Omental fat pad (tissue), 3 donors: ENCODE measurements at regions not wholly inside any gene's neighbourhood (a gene's known extent, or its start where the extent isn't known, plus 50 kb on each side); places are given as distances from the start of the nearest gene placed in this dataset.

Experiments
- ATAC-seq: fragments of 150-250 bp; one replicate; pipeline ENCODE4 v1.9.1; 2016; ENCODE audit warnings: mild to moderate bottlenecking, moderate library complexity; ENCODE audit not compliant: low FRiP score
- DNase-seq: peaks from one replicate; pipeline ENCODE4 v3.0.0-alpha.2; 2019; ENCODE audit warnings: low spot score
- TF ChIP-seq, protein P1 (sequence below), 3 donors: fragments of 450-650 bp; IDR thresholded peaks; one replicate each; pipeline ENCODE4 v1.5.1; 2016 to 2017; ENCODE audit warnings: antibody characterized with exemption in 3 of 3, mild to moderate bottlenecking in 3 of 3, moderate library complexity in 2 of 3

- ATAC-seq: no peak
- no peak for DNase-seq
- TF ChIP-seq, protein P1, sequence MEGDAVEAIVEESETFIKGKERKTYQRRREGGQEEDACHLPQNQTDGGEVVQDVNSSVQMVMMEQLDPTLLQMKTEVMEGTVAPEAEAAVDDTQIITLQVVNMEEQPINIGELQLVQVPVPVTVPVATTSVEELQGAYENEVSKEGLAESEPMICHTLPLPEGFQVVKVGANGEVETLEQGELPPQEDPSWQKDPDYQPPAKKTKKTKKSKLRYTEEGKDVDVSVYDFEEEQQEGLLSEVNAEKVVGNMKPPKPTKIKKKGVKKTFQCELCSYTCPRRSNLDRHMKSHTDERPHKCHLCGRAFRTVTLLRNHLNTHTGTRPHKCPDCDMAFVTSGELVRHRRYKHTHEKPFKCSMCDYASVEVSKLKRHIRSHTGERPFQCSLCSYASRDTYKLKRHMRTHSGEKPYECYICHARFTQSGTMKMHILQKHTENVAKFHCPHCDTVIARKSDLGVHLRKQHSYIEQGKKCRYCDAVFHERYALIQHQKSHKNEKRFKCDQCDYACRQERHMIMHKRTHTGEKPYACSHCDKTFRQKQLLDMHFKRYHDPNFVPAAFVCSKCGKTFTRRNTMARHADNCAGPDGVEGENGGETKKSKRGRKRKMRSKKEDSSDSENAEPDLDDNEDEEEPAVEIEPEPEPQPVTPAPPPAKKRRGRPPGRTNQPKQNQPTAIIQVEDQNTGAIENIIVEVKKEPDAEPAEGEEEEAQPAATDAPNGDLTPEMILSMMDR (IDR thresholded peaks at IDR 0.05): no peak
These were observed 509.0 kb upstream of the B3GAT1 start for GRCh38 chr11:134920851-134921608.

DNA sequence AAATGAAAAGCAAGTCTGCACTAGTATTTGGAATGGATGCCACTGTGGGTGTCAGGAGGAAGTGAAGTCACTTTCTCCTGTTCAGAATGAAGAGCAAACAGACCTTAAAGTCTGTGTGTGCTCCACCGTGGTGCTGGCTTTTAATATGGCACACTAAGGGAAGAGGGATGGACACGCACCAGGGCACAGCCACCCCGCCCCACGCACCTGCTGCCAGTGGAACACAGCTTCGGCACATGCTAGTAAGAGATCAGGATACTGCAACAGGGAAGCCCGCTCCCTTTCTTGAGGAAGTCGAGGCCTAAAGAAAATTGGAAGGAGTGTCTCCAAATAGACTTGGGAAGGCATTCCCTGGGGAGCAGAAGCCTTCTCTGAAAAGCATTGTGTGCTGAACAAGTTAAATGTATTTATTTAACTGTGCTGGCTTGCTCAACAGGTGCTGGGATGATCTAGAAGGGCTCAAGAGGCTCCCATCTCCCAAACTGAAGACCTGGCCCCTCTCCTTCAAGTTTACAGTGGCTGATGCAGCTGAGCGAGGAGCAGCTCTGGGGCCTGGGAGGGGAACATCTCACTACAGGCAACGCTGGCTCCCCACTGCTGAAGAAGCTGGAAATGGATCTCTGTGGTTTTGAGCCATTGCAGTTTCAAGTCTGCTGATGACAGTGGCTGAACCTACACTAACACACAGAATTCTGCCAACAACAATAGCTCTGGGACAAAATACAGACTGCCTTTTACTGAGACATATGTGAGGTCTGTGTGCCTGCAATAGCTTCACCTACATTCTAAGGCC lies 504.6 kb upstream of the B3GAT1 start:
- TF ChIP-seq, protein P1 (IDR thresholded peaks at IDR 0.05): no peak
- ATAC-seq (no peak), DNase-seq (no peak)

DNA sequence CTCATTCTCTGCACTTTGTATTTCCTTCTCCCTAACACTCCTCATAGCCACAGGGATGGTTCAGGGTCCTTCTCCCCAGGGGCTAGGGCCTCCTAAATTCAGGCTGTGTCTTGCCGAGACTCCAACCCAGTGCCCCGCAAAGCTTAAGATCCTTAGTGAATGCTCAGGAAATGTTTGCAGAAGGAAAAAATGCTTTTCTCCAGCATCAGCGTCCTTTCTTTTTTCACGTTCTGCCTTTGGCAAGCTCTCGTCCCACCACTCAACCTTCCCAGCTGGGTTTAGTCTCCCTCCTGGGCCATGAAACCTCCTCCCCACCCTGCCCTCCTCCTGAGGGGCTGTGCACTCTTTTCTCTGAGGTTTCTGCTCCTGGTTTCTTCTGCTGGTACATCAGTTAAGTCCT lies 503.8 kb upstream of the B3GAT1 start:
- no peak for DNase-seq
- TF ChIP-seq, protein P1 (IDR thresholded peaks at IDR 0.05): no peak
- no peak for ATAC-seq

- ATAC-seq (peak; percentile 48), DNase-seq (no peak)
- TF ChIP-seq, protein P1 (IDR thresholded peaks at IDR 0.05): no peak
These were observed 503.2 kb upstream of the B3GAT1 start for GRCh38 chr11:134915212-134915611.

GRCh38 chr11:134913999-134914590 lies 502.1 kb upstream of the B3GAT1 start:
- ATAC-seq (no peak), DNase-seq (no peak)
- TF ChIP-seq, protein P1 (IDR thresholded peaks at IDR 0.05): no peak

GRCh38 chr11:134913391-134913790 lies 501.3 kb upstream of the B3GAT1 start:
- ATAC-seq (no peak), DNase-seq (no peak)
- TF ChIP-seq, protein P1 (IDR thresholded peaks at IDR 0.05): no peak
